BJ (cell line): ENCODE measurements at regions not wholly inside any gene's neighbourhood (a gene's known extent, or its start where the extent isn't known, plus 50 kb on each side); places are given as distances from the start of the nearest gene placed in this dataset.

Source experiments
- CTCF ChIA-PET: fragments of 350-600 bp; formaldehyde crosslinking; extraction: SDS; loops from one replicate; lab custom pipeline; 2021; ENCODE audit warnings: antibody characterized with exemption, inconsistent platforms; lab: Yijun Ruan, JAX
- POLR2A ChIA-PET: fragments of 300-600 bp; sonication (Branson Sonifier 250); formaldehyde crosslinking; extraction: SDS; loops from one replicate; lab custom pipeline; 2021; ENCODE audit warnings: antibody characterized with exemption; lab: Charles Lee
- DNase-seq: peaks from one replicate; pipeline ENCODE4 v3.0.0-alpha.2; 2011; ENCODE audit warnings: low read depth
- H3K27me3 ChIP-seq: 2 replicates; pipeline ENCODE4 v1.6.0; 2011; ENCODE audit warnings: low read length; ENCODE audit not compliant: control insufficient read depth, insufficient read depth
- H3K36me3 ChIP-seq: 2 replicates; pipeline ENCODE4 v1.5.1; 2011; ENCODE audit warnings: low read length; ENCODE audit not compliant: control insufficient read depth, insufficient read depth
- H3K4me3 ChIP-seq: 2 replicates; pipeline ENCODE4 v1.5.1; 2011; ENCODE audit warnings: low read depth, mild to moderate bottlenecking, control low read depth, low read length
- TF ChIP-seq, protein P1 (sequence below): IDR thresholded peaks from 2 replicates; pipeline ENCODE4 v1.5.1; 2011; ENCODE audit warnings: low read depth, mild to moderate bottlenecking, control low read depth, inconsistent platforms, low read length, moderate library complexity; ENCODE audit not compliant: insufficient read depth

DNA sequence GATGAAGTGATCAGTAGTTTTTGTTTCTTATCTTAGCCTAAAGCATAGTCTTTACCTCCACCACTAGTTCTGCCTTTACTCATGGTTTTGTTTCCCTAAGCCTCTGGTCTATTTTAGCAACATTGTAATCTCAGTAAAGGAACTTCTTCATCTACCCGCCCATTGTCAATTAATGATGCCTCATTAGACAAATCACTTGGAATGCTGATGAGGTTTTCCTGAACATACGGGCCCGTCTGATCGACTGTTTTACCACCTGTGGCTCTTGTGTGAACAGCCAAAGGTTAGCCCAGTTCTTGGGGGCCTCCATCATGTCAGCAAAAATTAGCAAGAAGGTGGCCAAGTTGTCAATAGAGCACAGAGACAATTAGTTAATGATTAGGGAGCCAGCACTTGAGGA lies 470.1 kb upstream of the ARRDC4 start:
- CTCF ChIA-PET, result no interaction called here

DNA sequence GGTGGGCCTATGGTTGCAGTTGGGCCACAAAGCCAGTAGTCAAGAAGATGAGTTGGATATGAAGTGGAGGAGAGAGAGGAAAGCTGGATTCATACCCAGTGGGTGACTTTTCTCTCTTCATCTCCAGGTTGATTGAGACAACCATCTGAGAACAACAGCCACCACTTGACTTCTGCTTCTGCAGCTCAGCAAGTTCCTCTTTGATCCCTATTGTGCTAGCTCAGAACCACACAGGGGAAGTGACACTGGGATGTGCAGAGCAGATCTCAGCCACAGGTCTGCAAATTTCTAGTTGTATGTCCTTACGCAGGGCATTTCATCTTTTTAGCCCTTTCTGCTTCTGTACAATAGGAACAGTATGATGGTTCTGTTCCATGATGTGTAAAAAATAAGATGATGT lies 459.2 kb upstream of the ARRDC4 start:
- no peak overlapping the region for H3K4me3 ChIP-seq
- ChIA-PET POLR2A (no interaction called here), CTCF (interaction anchor here (0.6 kb wide), 1 partner anchor 9 kb away, joined by 3 read pairs; no protein-coding TSS in a partner anchor)
- H3K27me3 ChIP-seq, result no peaks in the 10 kb centered on the region
- no peak for DNase-seq
- no peaks in the 10 kb centered on the region for H3K36me3 ChIP-seq
- TF ChIP-seq, protein P1, sequence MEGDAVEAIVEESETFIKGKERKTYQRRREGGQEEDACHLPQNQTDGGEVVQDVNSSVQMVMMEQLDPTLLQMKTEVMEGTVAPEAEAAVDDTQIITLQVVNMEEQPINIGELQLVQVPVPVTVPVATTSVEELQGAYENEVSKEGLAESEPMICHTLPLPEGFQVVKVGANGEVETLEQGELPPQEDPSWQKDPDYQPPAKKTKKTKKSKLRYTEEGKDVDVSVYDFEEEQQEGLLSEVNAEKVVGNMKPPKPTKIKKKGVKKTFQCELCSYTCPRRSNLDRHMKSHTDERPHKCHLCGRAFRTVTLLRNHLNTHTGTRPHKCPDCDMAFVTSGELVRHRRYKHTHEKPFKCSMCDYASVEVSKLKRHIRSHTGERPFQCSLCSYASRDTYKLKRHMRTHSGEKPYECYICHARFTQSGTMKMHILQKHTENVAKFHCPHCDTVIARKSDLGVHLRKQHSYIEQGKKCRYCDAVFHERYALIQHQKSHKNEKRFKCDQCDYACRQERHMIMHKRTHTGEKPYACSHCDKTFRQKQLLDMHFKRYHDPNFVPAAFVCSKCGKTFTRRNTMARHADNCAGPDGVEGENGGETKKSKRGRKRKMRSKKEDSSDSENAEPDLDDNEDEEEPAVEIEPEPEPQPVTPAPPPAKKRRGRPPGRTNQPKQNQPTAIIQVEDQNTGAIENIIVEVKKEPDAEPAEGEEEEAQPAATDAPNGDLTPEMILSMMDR, result no peak

More for the DNA sequence above, 470.1 kb upstream of the ARRDC4 start:
- H3K27me3 ChIP-seq, result no peaks in the 10 kb centered on the region
- no peaks in the 10 kb centered on the region for H3K36me3 ChIP-seq
- POLR2A ChIA-PET, result no interaction called here
- no peak overlapping the region for H3K4me3 ChIP-seq
- TF ChIP-seq, protein P1, result no peak
- no peak for DNase-seq

DNA sequence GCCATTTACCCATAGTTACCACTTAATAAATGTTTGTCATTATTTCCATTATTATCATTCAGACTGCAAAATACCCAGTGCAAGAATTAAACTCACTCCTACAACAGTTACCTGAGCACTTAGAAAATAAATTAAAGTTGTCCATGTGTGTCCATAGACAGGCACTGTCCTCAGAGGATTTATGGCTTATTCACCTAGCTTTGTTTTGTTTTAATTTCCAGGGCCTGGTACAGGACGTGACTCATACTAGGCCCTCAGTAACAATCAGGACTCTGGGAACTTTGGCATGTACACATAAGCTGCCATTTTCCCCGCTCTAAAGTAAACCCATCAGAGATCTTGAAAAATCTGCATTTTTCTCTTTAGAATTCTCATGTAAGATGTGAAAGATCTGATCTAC lies 458.5 kb upstream of the ARRDC4 start:
- TF ChIP-seq, protein P1, result no peak
- POLR2A ChIA-PET, result no interaction called here
- CTCF ChIA-PET, result no interaction called here
- no peak for DNase-seq
- Histone ChIP-seq H3K36me3 (no peaks in the 10 kb centered on the region), H3K27me3 (no peaks in the 10 kb centered on the region), H3K4me3 (no peak overlapping the region)

DNA sequence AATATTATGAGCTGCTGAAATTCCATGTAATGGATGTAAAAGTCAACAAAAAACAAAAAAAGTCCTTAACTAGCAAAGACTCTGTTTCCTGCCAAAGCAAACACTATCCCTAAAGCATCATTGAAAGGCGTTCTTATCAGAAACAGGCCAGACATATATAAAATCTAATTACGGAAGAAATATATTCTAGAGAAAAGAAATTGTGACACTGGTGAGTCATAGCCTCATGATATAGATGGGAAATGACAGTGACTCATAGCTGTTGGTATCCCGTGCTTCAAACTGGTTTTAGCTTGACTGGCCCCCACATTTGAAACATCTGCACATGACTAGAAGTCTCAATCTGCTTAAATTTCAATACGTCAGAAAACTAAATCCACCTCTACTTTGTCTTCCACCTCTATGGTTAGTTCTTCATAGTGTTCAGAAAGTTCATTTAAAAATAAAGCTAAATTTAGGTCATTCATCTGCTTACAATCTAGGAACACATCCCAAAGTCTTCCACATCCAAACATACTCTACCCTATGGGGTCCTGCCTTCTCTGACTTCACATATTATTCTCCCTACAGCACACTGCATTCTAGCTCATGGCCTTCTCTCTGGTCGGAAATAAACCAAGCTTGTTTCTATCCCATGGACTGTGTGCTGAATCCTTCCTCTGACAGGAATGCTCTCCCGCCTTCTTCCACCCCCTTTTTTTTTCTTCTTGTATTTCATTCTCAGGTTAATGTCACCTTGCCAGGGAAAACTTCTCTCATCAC lies 456.3 kb upstream of the ARRDC4 start:
- H3K36me3 ChIP-seq, result no peaks in the 10 kb centered on the region
- no peaks in the 10 kb centered on the region for H3K27me3 ChIP-seq
- POLR2A ChIA-PET, result no interaction called here
- TF ChIP-seq, protein P1, result no peak
- CTCF ChIA-PET, result interaction anchor here (1.0 kb wide), 1 partner anchor 22 kb away, joined by 3 read pairs; no protein-coding TSS in a partner anchor
- H3K4me3 ChIP-seq, result no peak overlapping the region
- no peak for DNase-seq

DNA sequence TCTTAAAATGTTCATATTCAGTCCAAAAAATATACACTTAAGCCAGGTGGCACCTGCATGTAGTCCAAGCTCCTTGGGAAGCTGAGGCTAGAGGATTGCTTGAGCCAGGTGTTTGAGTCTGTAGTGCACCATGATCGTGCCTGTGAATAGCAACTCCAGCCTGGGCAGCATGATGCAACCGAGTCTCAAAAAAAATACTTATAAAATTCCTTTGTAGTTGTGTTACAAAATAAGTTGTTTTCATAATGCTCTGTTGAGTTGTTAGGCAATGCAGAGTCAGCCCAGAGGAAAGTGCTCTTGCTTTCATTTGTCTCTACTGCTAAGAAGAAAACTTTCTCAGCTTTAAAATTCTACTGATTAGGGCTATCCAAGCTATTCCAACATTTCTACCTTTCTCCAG lies 442.8 kb upstream of the ARRDC4 start:
- H3K36me3 ChIP-seq, result no peaks in the 10 kb centered on the region
- no peak for DNase-seq
- CTCF ChIA-PET, result no interaction called here
- POLR2A ChIA-PET, result no interaction called here
- H3K4me3 ChIP-seq, result no peak overlapping the region
- H3K27me3 ChIP-seq, result no peaks in the 10 kb centered on the region
- TF ChIP-seq, protein P1, result no peak
